Stomach (tissue), 8 donors: ENCODE measurements at regions not wholly inside any gene's neighbourhood (a gene's known extent, or its start where the extent isn't known, plus 50 kb on each side); places are given as distances from the start of the nearest gene placed in this dataset.

Source experiments
- DNase-seq, 2 donors: peaks; one replicate each; pipeline versions ENCODE4 v3.0.0 to v3.0.0-alpha.2; 2013 to 2019
- H3K27ac ChIP-seq, 5 donors: fragments of 200-600 bp in 4 of 5; sonication (generic) in 4 of 5; one replicate each; pipeline ENCODE4 v1.5.1; 2013 to 2019; ENCODE audit warnings: mild to moderate bottlenecking in 1 of 5, moderate library complexity in 1 of 5
- H3K27me3 ChIP-seq, 3 donors: fragments of 200-600 bp; sonication (generic); one replicate each; pipeline ENCODE4 v1.5.1; 2017 to 2019; ENCODE audit warnings: mixed run types in 1 of 3
- H3K36me3 ChIP-seq, 4 donors: fragments of 200-600 bp; sonication (generic); 1 replicate in 3 of 4; 2 replicates in 1 of 4; pipeline ENCODE4 v1.5.1; 2016 to 2019
- H3K4me1 ChIP-seq, 4 donors: fragments of 200-600 bp; sonication (generic); one replicate each; pipeline ENCODE4 v1.5.1; 2016 to 2019
- H3K4me3 ChIP-seq, 4 donors: fragments of 200-600 bp; sonication (generic) in 3 of 4; one replicate each; pipeline ENCODE4 v1.5.1; 2016 to 2019; ENCODE audit warnings: mild to moderate bottlenecking in 1 of 4
- H3K9me3 ChIP-seq, 4 donors: fragments of 200-600 bp; sonication (generic); one replicate each; pipeline ENCODE4 v1.5.1; 2016 to 2019
- CTCF ChIP-seq, 7 experiments: fragments of 450-650 bp in 4 of 7; fragments of 200-600 bp in 3 of 7; sonication (generic) in 3 of 7; IDR thresholded peaks; one replicate each; pipeline ENCODE4 v1.5.1; 2016 to 2019; ENCODE audit warnings: antibody characterized with exemption in 7 of 7, control low read depth in 2 of 7, mild to moderate bottlenecking in 1 of 7
- EP300 ChIP-seq: sonication (generic); formaldehyde crosslinking; IDR thresholded peaks from one replicate; pipeline ENCODE4 v1.6.1; 2017; ENCODE audit warnings: antibody characterized with exemption
- POLR2A ChIP-seq, 4 donors: fragments of 450-650 bp; IDR thresholded peaks; one replicate each; pipeline ENCODE4 v1.6.1; 2016; ENCODE audit warnings: antibody characterized with exemption in 4 of 4, control low read depth in 2 of 4, mild to moderate bottlenecking in 1 of 4, moderate library complexity in 1 of 4
- POLR2AphosphoS5 ChIP-seq, 3 donors: sonication (generic); formaldehyde crosslinking; IDR thresholded peaks; one replicate each; pipeline ENCODE4 v1.6.1; 2016; ENCODE audit warnings: antibody characterized with exemption in 3 of 3
- WGBS, 5 donors: extraction: QIAGEN DNeasy Blood & Tissue Kit in 3 of 5; methylation state at CpG; one replicate each; pipeline versions ENCODE4 v1.1.5 to v1.1.7; 2013 to 2018; 5-methylcytosine and 5-hydroxymethylcytosine counted together
- intact Hi-C: fragments of 100-400 bp; cut with DNase I; formaldehyde crosslinking; loops from one replicate; pipeline ENCODE4 v1.15.1; 2023; ENCODE audit warnings: low total_unique reads
- donor health status: healthy with polysubstance abuse.
- donor health status: Bipolar disorder and iron deficiency.
- donor health status: healthy.

- Histone ChIP-seq H3K27ac (no peak overlapping the region), H3K4me1 (no peaks in the 10 kb centered on the region), H3K36me3 (no peaks in the 10 kb centered on the region), H3K27me3 (no peaks in the 10 kb centered on the region), H3K4me3 (no peak overlapping the region), H3K9me3 (peaks cover 0 to 12% (median 2%) of the 10 kb centered on the region in 4 donors)
- TF ChIP-seq CTCF (IDR thresholded peaks at IDR 0.05) (no peak), POLR2AphosphoS5 (IDR thresholded peaks at IDR 0.05) (no peak), EP300 (no peak), POLR2A (IDR thresholded peaks at IDR 0.05) (no peak)
- intact Hi-C loops = no loop called here
- WGBS, 5 donors = 91 to 94% (median 93%) methylated on average over 2 of the region's 2 CpGs
- no peak for DNase-seq
Observed at GRCh38 chr1:105343317-105343716, 1593.6 kb downstream of the AMY1C start.

DNA sequence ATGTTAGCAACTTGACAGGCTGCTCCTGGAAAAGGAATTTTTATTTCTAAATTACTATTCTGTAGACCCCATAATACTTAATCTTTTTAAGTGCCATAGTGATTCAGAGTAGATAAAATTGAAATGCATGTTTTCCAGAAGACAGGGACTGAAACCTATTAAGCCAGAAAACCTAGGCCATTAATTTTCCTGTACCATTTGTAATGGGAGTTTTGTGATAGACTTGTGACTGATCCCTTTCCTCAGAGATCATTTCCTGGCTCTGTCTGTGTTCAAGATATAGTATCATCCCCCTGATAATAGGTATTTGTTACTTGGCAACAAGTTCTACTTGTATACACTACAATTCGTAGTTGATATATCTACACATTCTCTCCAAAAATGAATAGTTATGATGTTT lies 1609.8 kb downstream of the AMY1C start:
- 48 to 77% (median 63%) methylated on average over 1 of the region's 1 CpG for WGBS, 5 donors
- intact Hi-C loops = no loop called here

GRCh38 chr1:105362438-105362837 lies 1612.7 kb downstream of the AMY1C start:
- Histone ChIP-seq H3K27me3 (no peaks in the 10 kb centered on the region), H3K27ac (no peak overlapping the region), H3K9me3 (peaks cover 0 to 5% (median 2%) of the 10 kb centered on the region in 4 donors), H3K4me1 (no peaks in the 10 kb centered on the region), H3K36me3 (no peaks in the 10 kb centered on the region), H3K4me3 (no peak overlapping the region)
- WGBS, 5 donors = 64 to 96% (median 85%) methylated on average over 1 of the region's 1 CpG
- intact Hi-C loops = no loop called here
- no peak for DNase-seq
- TF ChIP-seq POLR2A (IDR thresholded peaks at IDR 0.05) = no peak
- TF ChIP-seq EP300 = no peak
- TF ChIP-seq CTCF (IDR thresholded peaks at IDR 0.05) = no peak
- no peak for TF ChIP-seq POLR2AphosphoS5 (IDR thresholded peaks at IDR 0.05)

More for the DNA sequence above, 1609.8 kb downstream of the AMY1C start:
- no peaks in the 10 kb centered on the region for H3K27me3 ChIP-seq
- no peak overlapping the region for H3K4me3 ChIP-seq
- no peaks in the 10 kb centered on the region for H3K4me1 ChIP-seq
- DNase-seq = no peak
- TF ChIP-seq EP300 = no peak
- TF ChIP-seq POLR2A (IDR thresholded peaks at IDR 0.05) = no peak
- no peak for TF ChIP-seq CTCF (IDR thresholded peaks at IDR 0.05)
- TF ChIP-seq POLR2AphosphoS5 (IDR thresholded peaks at IDR 0.05) = no peak
- H3K9me3 ChIP-seq = peaks cover 0 to 5% (median 2%) of the 10 kb centered on the region in 4 donors
- H3K36me3 ChIP-seq = no peaks in the 10 kb centered on the region
- H3K27ac ChIP-seq = no peak overlapping the region

- H3K9me3 ChIP-seq = no peaks in the 10 kb centered on the region
- H3K27ac ChIP-seq = no peak overlapping the region
- intact Hi-C loops = no loop called here
- WGBS, 5 donors = 70 to 78% (median 76%) methylated on average over 4 of the region's 4 CpGs
- no peak for TF ChIP-seq POLR2A (IDR thresholded peaks at IDR 0.05)
- no peak for TF ChIP-seq POLR2AphosphoS5 (IDR thresholded peaks at IDR 0.05)
- no peak for TF ChIP-seq CTCF (IDR thresholded peaks at IDR 0.05)
- TF ChIP-seq EP300 = no peak
- no peak for DNase-seq
- no peaks in the 10 kb centered on the region for H3K27me3 ChIP-seq
- H3K4me1 ChIP-seq = no peaks in the 10 kb centered on the region
- H3K36me3 ChIP-seq = no peaks in the 10 kb centered on the region
- H3K4me3 ChIP-seq = no peak overlapping the region
Observed at GRCh38 chr1:105368446-105368845, 1618.7 kb downstream of the AMY1C start.
